ENCODE measurements at regions not wholly inside any gene's neighbourhood (a gene's known extent, or its start where the extent isn't known, plus 50 kb on each side); places are given as distances from the start of the nearest gene placed in this dataset.
"Not testable (repeated sequence)": the region's sequence is repeated elsewhere in the genome, so short reads cannot be mapped to it uniquely, and the experiment has no call there.

DNA sequence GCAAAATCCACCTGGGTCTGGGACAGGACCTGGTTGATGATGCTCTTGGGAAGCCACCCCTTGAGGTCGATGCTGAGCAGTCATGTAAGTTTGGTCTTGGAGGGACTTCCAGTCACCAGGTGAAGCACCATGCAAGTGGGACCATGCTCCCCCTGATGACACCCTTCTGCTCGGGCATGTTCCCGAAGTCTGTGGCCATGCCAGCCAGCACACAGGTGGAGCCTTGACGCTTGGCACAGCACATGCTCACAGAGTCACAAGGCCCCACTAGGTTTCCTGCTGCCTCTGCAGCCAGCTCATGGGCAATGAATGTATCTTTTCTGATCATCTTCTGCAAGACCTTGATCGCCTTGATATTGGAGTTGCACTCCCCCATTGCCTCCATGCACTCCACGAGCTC lies 1920.2 kb downstream of the PCDH9 start:
- H3K9me3 Mint-ChIP-seq = no peaks in the 10 kb centered on the region
- DNase-seq = no peak
- TF ChIP-seq, protein P1, sequence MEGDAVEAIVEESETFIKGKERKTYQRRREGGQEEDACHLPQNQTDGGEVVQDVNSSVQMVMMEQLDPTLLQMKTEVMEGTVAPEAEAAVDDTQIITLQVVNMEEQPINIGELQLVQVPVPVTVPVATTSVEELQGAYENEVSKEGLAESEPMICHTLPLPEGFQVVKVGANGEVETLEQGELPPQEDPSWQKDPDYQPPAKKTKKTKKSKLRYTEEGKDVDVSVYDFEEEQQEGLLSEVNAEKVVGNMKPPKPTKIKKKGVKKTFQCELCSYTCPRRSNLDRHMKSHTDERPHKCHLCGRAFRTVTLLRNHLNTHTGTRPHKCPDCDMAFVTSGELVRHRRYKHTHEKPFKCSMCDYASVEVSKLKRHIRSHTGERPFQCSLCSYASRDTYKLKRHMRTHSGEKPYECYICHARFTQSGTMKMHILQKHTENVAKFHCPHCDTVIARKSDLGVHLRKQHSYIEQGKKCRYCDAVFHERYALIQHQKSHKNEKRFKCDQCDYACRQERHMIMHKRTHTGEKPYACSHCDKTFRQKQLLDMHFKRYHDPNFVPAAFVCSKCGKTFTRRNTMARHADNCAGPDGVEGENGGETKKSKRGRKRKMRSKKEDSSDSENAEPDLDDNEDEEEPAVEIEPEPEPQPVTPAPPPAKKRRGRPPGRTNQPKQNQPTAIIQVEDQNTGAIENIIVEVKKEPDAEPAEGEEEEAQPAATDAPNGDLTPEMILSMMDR (IDR thresholded peaks at IDR 0.05) = no peak
- H3K36me3 Mint-ChIP-seq (ENCODE audit: low read depth) = peaks cover 6% of the 10 kb centered on the region; the same call in 1 of the 2 replicates
- no peak overlapping the region for H3K27ac Mint-ChIP-seq
- H3K27me3 Mint-ChIP-seq (ENCODE audit: insufficient read depth) = no peaks in the 10 kb centered on the region
- H3K4me3 Mint-ChIP-seq = no peak overlapping the region
- no peaks in the 10 kb centered on the region for H3K4me1 Mint-ChIP-seq (ENCODE audit: low read depth)

DNA sequence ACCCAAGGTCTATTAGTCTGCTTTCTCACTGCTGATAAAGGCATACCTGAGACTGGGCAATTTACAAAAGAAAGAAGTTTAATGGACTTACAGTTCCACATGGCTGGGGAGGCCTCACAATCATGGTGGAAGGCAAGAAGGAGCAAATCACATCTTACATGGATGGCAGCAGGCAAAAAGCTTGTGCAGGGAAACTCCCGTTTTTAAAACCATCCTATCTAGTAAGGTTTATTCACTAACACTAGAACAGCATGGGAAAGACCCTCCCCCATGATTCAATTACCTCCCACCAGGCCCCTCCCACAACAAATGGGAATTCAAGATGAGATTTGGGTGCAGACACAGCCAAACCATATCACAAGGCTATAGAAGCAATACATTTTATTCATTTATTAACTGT lies 1921.4 kb downstream of the PCDH9 start:
- DNase-seq; H3K36me3 Mint-ChIP-seq (ENCODE audit: low read depth); H3K27ac Mint-ChIP-seq; H3K9me3 Mint-ChIP-seq; H3K4me1 Mint-ChIP-seq (ENCODE audit: low read depth); H3K4me3 Mint-ChIP-seq; H3K27me3 Mint-ChIP-seq (ENCODE audit: insufficient read depth): not testable (repeated sequence)

DNA sequence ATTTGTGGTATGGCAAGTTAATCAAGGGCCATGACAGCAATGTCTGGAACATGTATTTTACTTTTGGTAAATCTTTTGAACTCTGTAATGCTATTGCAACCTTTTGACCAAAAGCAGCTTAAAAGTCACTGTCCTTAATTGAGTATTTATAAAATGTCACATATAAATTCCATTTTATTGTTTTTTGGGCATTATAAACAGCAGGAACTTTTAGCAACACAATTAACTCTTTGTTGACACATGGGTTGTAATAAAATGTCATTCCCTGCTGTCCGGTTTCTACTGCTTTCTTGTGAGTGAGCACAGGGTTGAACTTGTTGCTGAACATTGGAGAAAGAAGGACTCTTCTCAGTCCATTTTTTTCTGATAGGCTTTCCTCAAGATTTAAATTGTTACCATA lies 1923.1 kb downstream of the PCDH9 start:
- TF ChIP-seq, protein P1 (IDR thresholded peaks at IDR 0.05) = no peak
- H3K36me3 Mint-ChIP-seq (ENCODE audit: low read depth) = peaks cover 6% of the 10 kb centered on the region; the same call in 1 of the 2 replicates
- DNase-seq = no peak
- no peaks in the 10 kb centered on the region for H3K27me3 Mint-ChIP-seq (ENCODE audit: insufficient read depth)
- H3K27ac Mint-ChIP-seq = no peak overlapping the region
- H3K4me1 Mint-ChIP-seq (ENCODE audit: low read depth) = no peaks in the 10 kb centered on the region
- no peak overlapping the region for H3K4me3 Mint-ChIP-seq
- no peaks in the 10 kb centered on the region for H3K9me3 Mint-ChIP-seq

DNA sequence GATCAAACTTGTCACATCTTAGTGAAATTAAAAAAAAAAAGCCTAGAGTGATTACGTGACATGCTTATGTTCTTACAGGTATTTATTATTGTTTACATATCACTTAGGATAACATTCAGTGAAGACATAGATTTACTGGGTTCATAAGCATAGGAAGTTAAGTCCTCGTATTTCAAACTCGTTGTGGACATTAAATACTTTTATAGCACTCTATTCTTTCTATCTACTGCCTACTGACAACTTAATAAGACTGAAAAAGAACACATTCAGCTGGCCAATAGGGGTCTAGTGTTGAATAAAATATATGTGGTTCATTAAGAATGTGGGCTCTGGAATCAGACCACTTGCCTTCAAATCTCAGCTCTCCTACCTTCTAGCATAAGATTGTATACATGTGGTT lies 1927.4 kb downstream of the PCDH9 start:
- no peaks in the 10 kb centered on the region for H3K9me3 Mint-ChIP-seq
- H3K4me3 Mint-ChIP-seq = no peak overlapping the region
- no peaks in the 10 kb centered on the region for H3K4me1 Mint-ChIP-seq (ENCODE audit: low read depth)
- no peak overlapping the region for H3K27ac Mint-ChIP-seq
- no peaks in the 10 kb centered on the region for H3K36me3 Mint-ChIP-seq (ENCODE audit: low read depth)
- H3K27me3 Mint-ChIP-seq (ENCODE audit: insufficient read depth) = no peaks in the 10 kb centered on the region
- TF ChIP-seq, protein P1 (IDR thresholded peaks at IDR 0.05) = no peak
- no peak for DNase-seq

DNA sequence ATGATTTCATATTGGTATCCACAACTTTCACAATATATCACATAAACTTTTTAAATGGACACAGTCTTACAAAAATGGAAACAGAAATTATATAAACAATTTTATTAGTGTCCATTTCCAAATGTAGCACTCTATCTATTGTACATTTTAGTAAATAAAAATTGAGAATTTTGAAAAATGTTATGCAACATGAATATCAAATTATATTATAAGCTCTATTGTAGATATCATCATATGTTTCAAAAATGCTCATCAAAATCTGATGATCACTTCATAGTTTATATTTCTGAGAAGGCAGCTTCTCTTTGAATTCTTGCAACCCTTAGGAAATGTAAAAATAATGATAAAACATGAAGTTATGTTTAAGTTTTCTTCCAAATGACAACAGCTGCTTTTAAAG lies 1928.6 kb downstream of the PCDH9 start:
- Mint-ChIP-seq H3K27me3 (ENCODE audit: insufficient read depth) (no peaks in the 10 kb centered on the region), H3K36me3 (ENCODE audit: low read depth) (no peaks in the 10 kb centered on the region), H3K9me3 (no peaks in the 10 kb centered on the region), H3K4me1 (ENCODE audit: low read depth) (no peaks in the 10 kb centered on the region), H3K4me3 (no peak overlapping the region), H3K27ac (no peak overlapping the region)
- TF ChIP-seq, protein P1 (IDR thresholded peaks at IDR 0.05) = no peak
- no peak for DNase-seq

DNA sequence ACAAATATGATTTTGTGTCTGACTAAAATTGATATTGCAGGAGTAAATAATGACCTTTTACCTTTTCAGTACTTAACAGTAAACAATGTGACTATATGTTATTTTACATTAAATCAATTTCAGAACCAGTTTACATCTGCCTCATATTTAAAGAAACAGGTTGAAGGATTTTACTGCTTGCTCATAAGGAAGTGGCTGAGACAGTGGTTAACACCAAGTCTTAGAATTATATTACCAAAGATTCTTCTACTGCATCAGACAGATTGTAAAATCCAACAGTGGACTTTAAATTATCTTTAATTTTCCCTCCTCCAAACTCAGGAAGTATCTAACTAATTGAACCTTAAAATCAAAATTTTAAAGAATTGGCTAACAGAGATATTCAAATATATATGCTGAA lies 1929.9 kb downstream of the PCDH9 start:
- no peak overlapping the region for H3K4me3 Mint-ChIP-seq
- no peak overlapping the region for H3K27ac Mint-ChIP-seq
- H3K36me3 Mint-ChIP-seq (ENCODE audit: low read depth) = no peaks in the 10 kb centered on the region
- no peaks in the 10 kb centered on the region for H3K4me1 Mint-ChIP-seq (ENCODE audit: low read depth)
- H3K27me3 Mint-ChIP-seq (ENCODE audit: insufficient read depth) = no peaks in the 10 kb centered on the region
- H3K9me3 Mint-ChIP-seq = no peaks in the 10 kb centered on the region
- DNase-seq = no peak
- TF ChIP-seq, protein P1 (IDR thresholded peaks at IDR 0.05) = no peak
